Superior temporal gyrus (tissue), 1 donor: ENCODE measurements at regions not wholly inside any gene's neighbourhood (a gene's known extent, or its start where the extent isn't known, plus 50 kb on each side); places are given as distances from the start of the nearest gene placed in this dataset.
"Not testable (repeated sequence)": the region's sequence is repeated elsewhere in the genome, so short reads cannot be mapped to it uniquely, and the experiment has no call there.

Source experiments
- DNase-seq: peaks from one replicate; pipeline ENCODE4 v3.0.0-alpha.2; 2016; ENCODE audit errors: extremely low spot score

GRCh38 chr12:33589576-33590114 is 150.0 kb upstream of the SYT10 start:
- no peak for DNase-seq

- no peak for DNase-seq
Observed at GRCh38 chr12:33593753-33594152, 154.1 kb upstream of the SYT10 start.

- no peak for DNase-seq
Observed at GRCh38 chr12:33596061-33596460, 156.4 kb upstream of the SYT10 start.

- DNase-seq = no peak
Observed at GRCh38 chr12:33596814-33597213, 157.2 kb upstream of the SYT10 start.

GRCh38 chr12:33602515-33602914 is 162.9 kb upstream of the SYT10 start:
- DNase-seq = peak; percentile 34

- DNase-seq = peak; percentile 21
Observed at GRCh38 chr12:33605757-33606156, 166.1 kb upstream of the SYT10 start.

GRCh38 chr12:33609910-33610309 is 170.3 kb upstream of the SYT10 start:
- no peak for DNase-seq

GRCh38 chr12:33614630-33615029 is 175.0 kb upstream of the SYT10 start:
- DNase-seq = no peak

GRCh38 chr12:33617218-33617617 is 177.6 kb upstream of the SYT10 start:
- no peak for DNase-seq

- no peak for DNase-seq
Observed at GRCh38 chr12:33628087-33628486, 188.5 kb upstream of the SYT10 start.

GRCh38 chr12:33634544-33634943 is 194.9 kb upstream of the SYT10 start:
- DNase-seq = no peak

- not testable (repeated sequence) for DNase-seq
Observed at GRCh38 chr12:33636930-33637329, 197.3 kb upstream of the SYT10 start.

GRCh38 chr12:33639975-33640374 is 200.4 kb upstream of the SYT10 start:
- DNase-seq = no peak

- no peak for DNase-seq
Observed at GRCh38 chr12:33649992-33650391, 210.4 kb upstream of the SYT10 start.

GRCh38 chr12:33650832-33651231 is 211.2 kb upstream of the SYT10 start:
- no peak for DNase-seq

- no peak for DNase-seq
Observed at GRCh38 chr12:33653362-33653761, 213.7 kb upstream of the SYT10 start.

GRCh38 chr12:33654313-33654712 is 214.7 kb upstream of the SYT10 start:
- no peak for DNase-seq

GRCh38 chr12:33663000-33663654 is 223.5 kb upstream of the SYT10 start:
- no peak for DNase-seq

- DNase-seq = no peak
Observed at GRCh38 chr12:33669349-33669748, 229.7 kb upstream of the SYT10 start.

GRCh38 chr12:33670284-33670683 is 230.7 kb upstream of the SYT10 start:
- no peak for DNase-seq

- DNase-seq = no peak
Observed at GRCh38 chr12:33671676-33672075, 232.1 kb upstream of the SYT10 start.

- no peak for DNase-seq
Observed at GRCh38 chr12:33672836-33673577, 233.4 kb upstream of the SYT10 start.

GRCh38 chr12:33676866-33677265 is 237.2 kb upstream of the SYT10 start:
- peak; percentile 15 for DNase-seq
